DND-41 (cell line): ENCODE measurements at regions not wholly inside any gene's neighbourhood (a gene's known extent, or its start where the extent isn't known, plus 50 kb on each side); places are given as distances from the start of the nearest gene placed in this dataset.

ENCODE experiments used
- ATAC-seq: fragments of 200-7000 bp; cut with Tn5 transposase; 3 replicates; pipeline ENCODE4 v1.9.1; 2021; ENCODE audit warnings: low read depth; ENCODE audit not compliant: insufficient read depth
- DNase-seq: peaks from one replicate; pipeline ENCODE4 v3.0.0-alpha.2; 2020
- H2AFZ ChIP-seq: 2 replicates; pipeline ENCODE4 v1.6.0; 2012; ENCODE audit warnings: low read depth, low read length
- H3K27ac ChIP-seq: 2 replicates; pipeline ENCODE4 v1.5.1; 2012; ENCODE audit warnings: low read length, inconsistent platforms
- H3K27me3 ChIP-seq: fragments of 200-600 bp; sonication (generic); 2 replicates; pipeline ENCODE4 v1.6.0; 2012; ENCODE audit warnings: low read length, mild to moderate bottlenecking, inconsistent platforms; ENCODE audit not compliant: insufficient read depth, poor library complexity
- H3K36me3 ChIP-seq: 2 replicates; pipeline ENCODE4 v1.5.1; 2012; ENCODE audit warnings: low read length, inconsistent platforms; ENCODE audit not compliant: insufficient read depth
- H3K4me1 ChIP-seq: 2 replicates; pipeline ENCODE4 v1.5.1; 2012; ENCODE audit warnings: mild to moderate bottlenecking, low read length; ENCODE audit not compliant: insufficient read depth
- H3K4me2 ChIP-seq: 2 replicates; pipeline ENCODE4 v1.6.0; 2012; ENCODE audit warnings: mild to moderate bottlenecking, moderate library complexity, low read length, inconsistent platforms; ENCODE audit not compliant: insufficient read depth
- H3K4me3 ChIP-seq, 2 experiments: fragments of 200-600 bp in 1 of 2; shearing (Covaris generic) in 1 of 2; 2 replicates each; pipeline ENCODE4 v1.5.1; 2012 to 2016; ENCODE audit warnings: inconsistent platforms in 2 of 2, low read length in 2 of 2, mild to moderate bottlenecking in 2 of 2, low read depth in 1 of 2, moderate library complexity in 1 of 2
- H3K79me2 ChIP-seq: 2 replicates; pipeline ENCODE4 v1.6.0; 2012; ENCODE audit warnings: low read length, inconsistent platforms; ENCODE audit not compliant: insufficient read depth
- H3K9ac ChIP-seq: 2 replicates; pipeline ENCODE4 v1.6.0; 2012; ENCODE audit warnings: low read depth, mild to moderate bottlenecking, inconsistent platforms, low read length, moderate library complexity
- H3K9me3 ChIP-seq: 2 replicates; pipeline ENCODE4 v1.5.1; 2012; ENCODE audit warnings: low read length, moderate library complexity, mild to moderate bottlenecking, inconsistent platforms; ENCODE audit not compliant: insufficient read depth, severe bottlenecking
- H4K20me1 ChIP-seq: 2 replicates; pipeline ENCODE4 v1.6.0; 2012; ENCODE audit warnings: low read length; ENCODE audit not compliant: insufficient read depth
- CTCF ChIP-seq: IDR thresholded peaks from 2 replicates; pipeline ENCODE4 v1.5.1; 2012; ENCODE audit warnings: borderline replicate concordance, low read length, moderate library complexity, mild to moderate bottlenecking; ENCODE audit not compliant: poor library complexity, severe bottlenecking; ENCODE audit errors: extremely low read depth
- EZH2 ChIP-seq: IDR thresholded peaks from 3 replicates; pipeline ENCODE4 v1.6.1; 2012; ENCODE audit warnings: borderline replicate concordance, low read depth, mild to moderate bottlenecking, moderate library complexity, low read length, inconsistent platforms; ENCODE audit not compliant: severe bottlenecking

- Histone ChIP-seq H3K9ac (no peak overlapping the region), H3K4me1 (no peaks in the 10 kb centered on the region), H3K27ac (no peak overlapping the region), H3K79me2 (no peaks in the 10 kb centered on the region), H3K9me3 (no peaks in the 10 kb centered on the region), H3K36me3 (no peaks in the 10 kb centered on the region), H4K20me1 (no peaks in the 10 kb centered on the region), H3K27me3 (no peaks in the 10 kb centered on the region), H3K4me3 (no peak overlapping the region), H2AFZ (no peak overlapping the region), H3K4me2 (no peak overlapping the region)
- no peak for TF ChIP-seq EZH2
- TF ChIP-seq CTCF = no peak
- DNase-seq (no peak), ATAC-seq (no peak)
These were observed 558.9 kb upstream of the FSIP2 start for GRCh38 chr2:185179743-185180142.

- Histone ChIP-seq H3K9ac (no peak overlapping the region), H3K27ac (no peak overlapping the region), H2AFZ (no peak overlapping the region), H3K4me2 (no peak overlapping the region), H3K79me2 (no peaks in the 10 kb centered on the region), H4K20me1 (no peaks in the 10 kb centered on the region), H3K9me3 (no peaks in the 10 kb centered on the region), H3K27me3 (no peaks in the 10 kb centered on the region), H3K4me1 (no peaks in the 10 kb centered on the region), H3K4me3 (no peak overlapping the region), H3K36me3 (no peaks in the 10 kb centered on the region)
- DNase-seq (no peak), ATAC-seq (no peak)
- TF ChIP-seq EZH2 = no peak
- TF ChIP-seq CTCF = no peak
These were observed 556.7 kb upstream of the FSIP2 start for GRCh38 chr2:185181901-185182300.

- no peak overlapping the region for H2AFZ ChIP-seq
- TF ChIP-seq CTCF (no peak), EZH2 (no peak)
- H3K4me3 ChIP-seq = no peak overlapping the region
- DNase-seq = no peak
- H3K9ac ChIP-seq = no peak overlapping the region
- H3K9me3 ChIP-seq = no peaks in the 10 kb centered on the region
- no peaks in the 10 kb centered on the region for H3K79me2 ChIP-seq
- H3K27ac ChIP-seq = no peak overlapping the region
- no peak overlapping the region for H3K4me2 ChIP-seq
- no peaks in the 10 kb centered on the region for H3K27me3 ChIP-seq
- H3K4me1 ChIP-seq = no peaks in the 10 kb centered on the region
- no peak for ATAC-seq
- H3K36me3 ChIP-seq = no peaks in the 10 kb centered on the region
- H4K20me1 ChIP-seq = no peaks in the 10 kb centered on the region
These were observed 553.6 kb upstream of the FSIP2 start for GRCh38 chr2:185185044-185185443.

GRCh38 chr2:185187421-185187820, 551.2 kb upstream of the FSIP2 start:
- no peaks in the 10 kb centered on the region for H3K9me3 ChIP-seq
- no peak overlapping the region for H2AFZ ChIP-seq
- no peak overlapping the region for H3K27ac ChIP-seq
- H4K20me1 ChIP-seq = no peaks in the 10 kb centered on the region
- TF ChIP-seq CTCF = no peak
- no peak for TF ChIP-seq EZH2
- no peak overlapping the region for H3K9ac ChIP-seq
- H3K79me2 ChIP-seq = no peaks in the 10 kb centered on the region
- no peaks in the 10 kb centered on the region for H3K36me3 ChIP-seq
- H3K27me3 ChIP-seq = no peaks in the 10 kb centered on the region
- no peak overlapping the region for H3K4me2 ChIP-seq
- ATAC-seq (no peak), DNase-seq (no peak)
- no peak overlapping the region for H3K4me3 ChIP-seq
- no peaks in the 10 kb centered on the region for H3K4me1 ChIP-seq
